ENCODE measurements at regions not wholly inside any gene's neighbourhood (a gene's known extent, or its start where the extent isn't known, plus 50 kb on each side); places are given as distances from the start of the nearest gene placed in this dataset.
"Not testable (repeated sequence)": the region's sequence is repeated elsewhere in the genome, so short reads cannot be mapped to it uniquely, and the experiment has no call there.

- not testable (repeated sequence) for ATAC-seq, H3K4me3 Mint-ChIP-seq, H3K27ac Mint-ChIP-seq, H3K27me3 Mint-ChIP-seq, H3K4me1 Mint-ChIP-seq, DNase-seq
- peaks cover 10 to 17% of the 10 kb centered on the region in 2 donors for H3K9me3 Mint-ChIP-seq
Observed at GRCh38 chr12:72931838-72932237, 659.7 kb downstream of the TRHDE start.

GRCh38 chr12:72937486-72937885 is 665.3 kb downstream of the TRHDE start:
- Mint-ChIP-seq H3K4me1 (no peaks in the 10 kb centered on the region), H3K4me3 (no peak overlapping the region), H3K27me3 (no peaks in the 10 kb centered on the region), H3K27ac (no peak overlapping the region), H3K9me3 (peaks cover 15 to 17% of the 10 kb centered on the region in 2 donors)
- ATAC-seq (no peak), DNase-seq (no peak)

DNA sequence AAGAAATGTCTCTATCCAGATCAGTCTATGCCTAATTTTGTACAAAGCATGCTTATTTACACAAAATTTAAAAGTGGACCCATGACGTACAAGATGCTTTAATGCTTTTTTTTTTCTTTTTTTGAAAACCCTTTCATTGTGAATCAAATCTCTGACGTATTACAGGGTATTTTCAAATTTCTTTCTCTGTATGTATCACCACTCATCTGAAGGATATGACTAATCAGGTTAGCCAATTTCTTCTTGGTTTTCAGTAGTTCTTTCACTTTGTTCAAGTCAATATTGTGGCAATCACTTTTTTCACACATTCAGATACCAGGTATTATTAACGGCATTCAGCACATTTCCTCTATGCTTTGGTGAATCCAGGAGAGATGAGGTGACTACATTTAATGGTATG is 685.3 kb downstream of the TRHDE start:
- H3K27ac Mint-ChIP-seq = no peak overlapping the region

DNA sequence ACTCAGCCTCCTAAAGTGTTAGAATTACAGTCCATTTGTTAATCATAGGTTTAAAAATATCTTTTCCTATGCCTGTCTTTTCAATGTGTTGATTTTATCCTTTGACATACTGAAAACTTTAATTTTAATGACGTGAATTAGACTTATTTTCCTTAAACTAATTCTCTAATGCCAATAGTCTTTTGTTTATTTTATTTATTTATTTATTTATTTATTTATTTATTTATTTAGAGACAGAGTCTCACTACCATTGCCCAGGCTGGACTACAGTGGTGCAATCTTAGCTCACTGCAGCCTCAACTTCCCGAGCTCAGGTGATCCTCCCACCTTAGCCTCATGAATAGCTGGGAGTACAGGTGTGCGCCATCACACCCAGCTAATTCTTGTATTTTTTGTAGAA is 694.5 kb downstream of the TRHDE start:
- H3K27me3 Mint-ChIP-seq = no peaks in the 10 kb centered on the region
- H3K27ac Mint-ChIP-seq = no peak overlapping the region
- DNase-seq = no peak
- H3K9me3 Mint-ChIP-seq = peaks cover 10 to 33% of the 10 kb centered on the region in 2 donors
- H3K4me1 Mint-ChIP-seq = no peaks in the 10 kb centered on the region
- no peak overlapping the region for H3K4me3 Mint-ChIP-seq
- no peak for ATAC-seq

More for the DNA sequence above, 685.3 kb downstream of the TRHDE start:
- no peaks in the 10 kb centered on the region for H3K4me1 Mint-ChIP-seq
- DNase-seq = no peak
- peaks cover 5 to 8% of the 10 kb centered on the region in 2 donors for H3K9me3 Mint-ChIP-seq
- ATAC-seq = no peak
- no peaks in the 10 kb centered on the region for H3K27me3 Mint-ChIP-seq
- H3K4me3 Mint-ChIP-seq = no peak overlapping the region

GRCh38 chr12:72974954-72975555 is 702.9 kb downstream of the TRHDE start:
- Mint-ChIP-seq H3K27ac (peak overlapping the region in 1 of 2 donors; percentile 54), H3K27me3 (no peaks in the 10 kb centered on the region), H3K9me3 (peaks cover 7 to 19% of the 10 kb centered on the region in 2 donors), H3K4me3 (no peak overlapping the region), H3K4me1 (no peaks in the 10 kb centered on the region)
- ATAC-seq (no peak), DNase-seq (no peak)

DNA sequence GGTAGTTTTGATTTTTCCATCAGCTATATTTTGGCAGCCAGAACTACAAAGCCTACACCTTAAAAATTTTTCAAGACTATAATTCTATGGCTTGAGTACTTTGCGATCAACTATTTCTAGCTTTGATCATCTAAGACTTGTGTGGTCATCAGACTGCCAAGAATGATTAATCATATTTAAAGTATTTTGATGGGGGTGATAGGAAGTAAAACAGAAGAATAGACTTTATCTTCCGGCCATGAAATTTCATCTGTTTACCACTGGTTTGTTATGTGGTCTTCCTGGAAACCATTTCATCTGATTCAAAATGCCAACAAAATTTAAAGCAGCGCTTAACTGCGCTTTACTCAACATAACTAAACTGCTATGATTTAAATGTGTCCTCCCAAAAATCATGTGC is 706.8 kb downstream of the TRHDE start:
- H3K4me1 Mint-ChIP-seq = no peaks in the 10 kb centered on the region
- H3K4me3 Mint-ChIP-seq = no peak overlapping the region
- H3K27ac Mint-ChIP-seq = no peak overlapping the region
- no peak for ATAC-seq
- no peaks in the 10 kb centered on the region for H3K27me3 Mint-ChIP-seq
- DNase-seq = no peak
- peaks cover 13 to 22% of the 10 kb centered on the region in 2 donors for H3K9me3 Mint-ChIP-seq

GRCh38 chr12:72982356-72982755 is 710.2 kb downstream of the TRHDE start:
- no peak overlapping the region for H3K4me3 Mint-ChIP-seq
- no peak for DNase-seq
- H3K27ac Mint-ChIP-seq = no peak overlapping the region
- no peak for ATAC-seq
- peaks cover 8 to 9% of the 10 kb centered on the region in 2 donors for H3K9me3 Mint-ChIP-seq
- H3K4me1 Mint-ChIP-seq = no peaks in the 10 kb centered on the region
- no peaks in the 10 kb centered on the region for H3K27me3 Mint-ChIP-seq

DNA sequence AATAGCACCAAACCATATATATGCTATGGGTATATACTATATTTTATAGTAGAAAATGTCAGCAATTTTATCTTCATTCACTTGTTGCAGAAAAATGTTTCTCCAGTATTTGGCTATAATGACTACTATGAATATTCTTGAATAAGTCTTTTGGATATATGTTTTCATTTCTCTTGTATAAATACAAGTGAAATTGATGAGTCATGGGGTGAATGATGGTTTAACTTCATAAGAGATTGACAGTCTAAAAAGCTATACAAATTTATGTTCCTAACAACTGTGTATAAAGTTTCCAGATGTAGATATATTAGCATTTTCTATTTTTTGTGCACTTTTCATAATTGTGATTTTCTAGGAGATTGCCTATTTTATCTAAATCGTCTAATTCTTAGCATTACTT is 714.8 kb downstream of the TRHDE start:
- peaks cover 0 to 18% of the 10 kb centered on the region in 2 donors for H3K9me3 Mint-ChIP-seq
- H3K4me3 Mint-ChIP-seq = no peak overlapping the region
- no peak for ATAC-seq
- H3K27ac Mint-ChIP-seq = no peak overlapping the region
- H3K4me1 Mint-ChIP-seq = no peaks in the 10 kb centered on the region
- no peak for DNase-seq
- H3K27me3 Mint-ChIP-seq = no peaks in the 10 kb centered on the region

DNA sequence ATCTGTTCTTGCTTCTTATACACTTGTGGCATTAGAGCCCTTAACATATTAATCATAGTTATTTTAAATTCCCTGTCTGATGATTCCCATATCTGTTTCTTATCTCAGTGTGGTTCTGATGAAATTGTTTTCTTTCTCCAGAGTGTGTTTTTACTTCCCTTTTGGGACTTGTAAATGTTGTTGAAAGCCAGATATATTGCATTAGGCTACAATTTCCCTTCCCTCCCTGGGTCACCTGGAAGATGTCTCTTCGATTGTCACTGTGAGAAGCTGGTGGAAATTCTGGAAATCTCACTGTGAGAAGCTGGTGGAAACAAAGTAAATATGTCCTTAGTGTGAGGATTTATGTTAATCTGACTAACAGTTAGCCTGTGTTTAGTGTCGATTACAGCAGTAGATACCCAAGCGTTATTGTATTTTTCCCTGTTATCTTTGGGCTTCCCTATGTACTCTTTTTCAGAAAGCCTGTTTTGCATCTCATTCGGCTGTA is 717.3 kb downstream of the TRHDE start:
- no peak for DNase-seq
- H3K9me3 Mint-ChIP-seq = peaks cover 0 to 18% of the 10 kb centered on the region in 2 donors
- no peak for ATAC-seq

DNA sequence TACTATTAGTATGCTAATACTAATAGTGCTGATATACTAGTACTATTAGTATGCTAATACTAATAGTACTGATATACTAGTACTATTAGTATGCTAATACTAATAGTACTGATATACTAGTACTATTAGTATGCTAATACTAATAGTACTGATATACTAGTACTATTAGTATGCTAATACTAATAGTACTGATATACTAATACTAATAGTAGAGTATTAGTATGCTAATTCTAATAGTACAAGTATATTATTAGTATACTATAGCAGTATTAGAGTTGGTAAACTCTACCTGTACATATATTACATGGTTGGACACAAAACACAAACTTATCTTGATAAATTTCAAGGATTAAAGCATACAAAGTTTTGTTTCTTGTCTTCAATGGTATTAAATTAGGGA is 722.9 kb downstream of the TRHDE start:
- not testable (repeated sequence) for DNase-seq, H3K4me3 Mint-ChIP-seq, H3K27me3 Mint-ChIP-seq, H3K4me1 Mint-ChIP-seq, ATAC-seq, H3K9me3 Mint-ChIP-seq, H3K27ac Mint-ChIP-seq

More for the DNA sequence above, 717.3 kb downstream of the TRHDE start:
- Mint-ChIP-seq H3K27me3 (no peaks in the 10 kb centered on the region), H3K4me3 (no peak overlapping the region), H3K4me1 (no peaks in the 10 kb centered on the region), H3K27ac (no peak overlapping the region)

GRCh38 chr12:72995616-72996015 is 723.4 kb downstream of the TRHDE start:
- peaks cover 0 to 5% of the 10 kb centered on the region in 2 donors for H3K9me3 Mint-ChIP-seq
- no peaks in the 10 kb centered on the region for H3K27me3 Mint-ChIP-seq
- DNase-seq (no peak), ATAC-seq (no peak)
- H3K27ac Mint-ChIP-seq = no peak overlapping the region
- H3K4me3 Mint-ChIP-seq = no peak overlapping the region
- H3K4me1 Mint-ChIP-seq = no peaks in the 10 kb centered on the region

DNA sequence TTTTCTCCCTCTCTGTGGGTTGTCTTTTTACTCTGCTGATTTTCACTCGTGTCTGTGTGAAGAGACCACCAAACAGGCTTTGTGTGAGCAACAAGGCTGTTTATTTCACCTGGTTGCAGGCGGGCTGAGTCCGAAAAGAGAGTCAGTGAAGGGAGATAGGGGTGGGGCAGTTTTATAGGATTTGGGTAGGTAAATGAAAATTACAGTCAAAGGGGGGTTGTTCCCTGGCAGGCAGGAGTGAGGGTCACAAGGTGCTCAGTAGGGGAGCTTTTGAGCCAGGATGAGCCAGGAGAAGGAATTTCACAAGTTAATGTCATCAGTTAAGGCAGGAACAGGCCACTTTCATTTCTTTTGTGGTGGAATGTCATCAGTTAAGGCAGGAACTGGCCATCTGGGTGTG is 729.6 kb downstream of the TRHDE start:
- H3K4me3 Mint-ChIP-seq = not testable (repeated sequence)

DNA sequence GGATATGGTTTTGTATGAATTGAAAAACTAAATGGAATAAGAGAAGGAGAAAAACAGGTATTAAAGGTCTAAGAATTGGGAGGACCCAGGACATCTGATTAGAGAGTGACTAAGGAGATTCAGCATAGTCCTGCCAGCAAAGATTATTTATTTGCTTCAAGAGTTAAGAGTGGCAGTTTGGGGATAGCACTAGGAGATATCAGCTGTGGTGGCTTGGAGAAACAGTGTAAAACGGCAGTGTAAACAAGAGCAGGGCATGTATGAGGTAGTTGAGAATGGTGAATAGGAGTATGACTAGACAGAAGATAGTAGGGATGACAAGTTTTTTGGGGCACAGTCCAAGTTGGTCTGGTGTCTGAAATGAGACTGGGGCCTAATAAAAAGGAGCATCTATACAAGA is 730.3 kb downstream of the TRHDE start:
- not testable (repeated sequence) for ATAC-seq, H3K27ac Mint-ChIP-seq, DNase-seq, H3K4me1 Mint-ChIP-seq, H3K9me3 Mint-ChIP-seq, H3K27me3 Mint-ChIP-seq, H3K4me3 Mint-ChIP-seq

More for the DNA sequence above, 729.6 kb downstream of the TRHDE start:
- ATAC-seq, H3K9me3 Mint-ChIP-seq, H3K27me3 Mint-ChIP-seq, H3K27ac Mint-ChIP-seq, DNase-seq, H3K4me1 Mint-ChIP-seq: not testable (repeated sequence)

DNA sequence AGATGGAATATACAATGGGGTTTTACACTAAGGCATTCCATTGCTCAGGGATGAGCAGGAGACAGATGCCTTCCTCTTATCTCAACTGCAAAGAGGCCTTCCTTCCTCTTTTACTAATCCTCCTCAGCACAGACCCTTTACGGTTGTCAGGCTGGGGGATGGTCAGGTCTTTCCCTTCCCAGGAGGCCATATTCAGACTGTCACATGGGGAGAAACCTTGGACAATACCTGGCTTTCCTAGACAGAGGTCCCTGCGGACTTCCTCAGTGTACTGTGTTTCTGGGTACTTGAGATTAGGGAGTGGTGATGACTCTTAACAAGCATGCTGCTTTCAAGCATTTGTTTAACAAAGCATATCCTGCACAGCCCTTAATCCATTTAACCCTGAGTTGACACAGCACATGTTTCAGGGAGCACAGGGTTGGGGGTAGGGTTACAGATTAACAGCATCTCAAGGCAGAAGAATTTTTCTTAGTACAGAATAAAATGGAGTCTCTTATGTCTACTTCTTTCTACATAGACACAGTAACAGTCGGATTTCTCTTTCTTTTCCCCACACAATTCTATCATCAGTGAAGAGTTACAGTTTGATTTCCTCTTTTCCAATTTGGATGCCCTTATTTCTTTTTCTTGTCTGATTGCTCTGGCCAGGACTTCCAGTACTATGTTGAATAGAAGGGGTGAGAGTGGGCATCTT is 737.1 kb downstream of the TRHDE start:
- not testable (repeated sequence) for DNase-seq, H3K4me1 Mint-ChIP-seq, H3K9me3 Mint-ChIP-seq, H3K27me3 Mint-ChIP-seq, ATAC-seq, H3K4me3 Mint-ChIP-seq, H3K27ac Mint-ChIP-seq

DNA sequence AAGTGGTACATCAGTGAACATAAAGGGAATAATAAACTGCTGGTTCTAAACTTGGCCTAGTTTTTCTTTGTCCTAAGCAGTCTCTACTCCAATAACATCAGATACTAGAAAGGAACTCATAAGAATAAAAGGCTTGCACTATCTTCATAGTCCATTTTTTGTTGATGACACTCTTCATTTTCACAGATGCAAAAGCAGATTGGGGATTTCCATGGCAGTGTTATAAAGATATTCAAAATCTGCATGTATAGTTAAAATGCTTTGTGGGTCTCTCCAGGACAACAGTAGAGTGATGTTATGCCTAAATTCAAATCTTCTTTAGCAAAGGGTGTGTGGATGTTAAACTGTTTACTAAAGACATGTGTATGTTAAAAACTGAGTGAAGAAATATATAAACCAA is 745.8 kb downstream of the TRHDE start:
- DNase-seq (no peak), ATAC-seq (no peak)
- no peak overlapping the region for H3K27ac Mint-ChIP-seq
- H3K9me3 Mint-ChIP-seq = peaks cover under 1 to 4% of the 10 kb centered on the region in 2 donors
- H3K4me1 Mint-ChIP-seq = no peaks in the 10 kb centered on the region
- no peaks in the 10 kb centered on the region for H3K27me3 Mint-ChIP-seq
- H3K4me3 Mint-ChIP-seq = no peak overlapping the region

GRCh38 chr12:73053893-73054292 is 781.7 kb downstream of the TRHDE start:
- DNase-seq (no peak), ATAC-seq (no peak)
- no peaks in the 10 kb centered on the region for H3K9me3 Mint-ChIP-seq
- no peaks in the 10 kb centered on the region for H3K4me1 Mint-ChIP-seq
- H3K4me3 Mint-ChIP-seq = no peak overlapping the region
- H3K27me3 Mint-ChIP-seq = no peaks in the 10 kb centered on the region
- no peak overlapping the region for H3K27ac Mint-ChIP-seq

Measured in stimulated activated naive CD8-positive, alpha-beta T cell treated with anti-CD3 and anti-CD28 coated beads, Interleukin-15, amount 100 ng/mL, for 72 hours (primary cell).